ENCODE measurements at regions not wholly inside any gene's neighbourhood (a gene's known extent, or its start where the extent isn't known, plus 50 kb on each side); places are given as distances from the start of the nearest gene placed in this dataset.
A peak's percentile ranks its signal among the peaks of the same experiment; 100 is the strongest.

DNA sequence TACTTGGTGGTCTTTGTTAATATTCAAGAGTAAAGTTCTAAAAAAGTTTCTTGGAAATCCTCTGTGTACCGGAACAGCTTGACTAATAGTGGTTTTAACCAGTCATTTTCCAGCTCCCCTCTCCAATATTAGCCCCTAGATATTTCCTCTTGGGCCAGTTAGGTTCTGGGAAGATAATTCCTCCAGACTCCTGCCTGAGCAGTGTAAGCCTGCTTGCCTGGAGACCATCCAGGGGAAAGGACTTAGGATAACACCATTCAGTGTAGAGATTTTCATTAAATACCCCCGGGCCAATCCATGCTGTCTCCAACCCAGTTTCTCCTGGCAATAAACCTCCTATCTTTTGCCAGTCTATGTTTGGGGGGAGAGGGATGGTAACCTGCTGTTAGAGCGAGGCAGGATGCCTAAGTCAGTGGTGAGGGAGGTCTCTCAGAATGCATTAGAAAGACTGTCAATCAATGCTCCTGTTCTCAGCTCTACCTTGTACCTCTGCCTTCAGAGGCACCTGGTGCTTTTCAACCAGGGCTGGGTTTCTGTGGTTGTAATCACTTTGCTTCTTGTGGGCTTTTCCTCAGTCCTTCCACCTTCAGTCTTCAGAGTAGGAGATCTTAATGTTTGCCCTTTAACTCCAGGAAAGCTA, 186.4 kb downstream of the RNF152 start:
- H3K4me3 ChIP-seq (ENCODE audit: low read depth, low read length) = no peak overlapping the region
- TF ChIP-seq, protein P1, sequence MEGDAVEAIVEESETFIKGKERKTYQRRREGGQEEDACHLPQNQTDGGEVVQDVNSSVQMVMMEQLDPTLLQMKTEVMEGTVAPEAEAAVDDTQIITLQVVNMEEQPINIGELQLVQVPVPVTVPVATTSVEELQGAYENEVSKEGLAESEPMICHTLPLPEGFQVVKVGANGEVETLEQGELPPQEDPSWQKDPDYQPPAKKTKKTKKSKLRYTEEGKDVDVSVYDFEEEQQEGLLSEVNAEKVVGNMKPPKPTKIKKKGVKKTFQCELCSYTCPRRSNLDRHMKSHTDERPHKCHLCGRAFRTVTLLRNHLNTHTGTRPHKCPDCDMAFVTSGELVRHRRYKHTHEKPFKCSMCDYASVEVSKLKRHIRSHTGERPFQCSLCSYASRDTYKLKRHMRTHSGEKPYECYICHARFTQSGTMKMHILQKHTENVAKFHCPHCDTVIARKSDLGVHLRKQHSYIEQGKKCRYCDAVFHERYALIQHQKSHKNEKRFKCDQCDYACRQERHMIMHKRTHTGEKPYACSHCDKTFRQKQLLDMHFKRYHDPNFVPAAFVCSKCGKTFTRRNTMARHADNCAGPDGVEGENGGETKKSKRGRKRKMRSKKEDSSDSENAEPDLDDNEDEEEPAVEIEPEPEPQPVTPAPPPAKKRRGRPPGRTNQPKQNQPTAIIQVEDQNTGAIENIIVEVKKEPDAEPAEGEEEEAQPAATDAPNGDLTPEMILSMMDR (IDR thresholded peaks at IDR 0.05; ENCODE audit: insufficient read depth, low read length, missing control alignments) = no peak
- DNase-seq (ENCODE audit: low read depth, low spot score) = no peak
- CTCF ChIA-PET = no interaction called here
- POLR2A ChIA-PET = no interaction called here

DNA sequence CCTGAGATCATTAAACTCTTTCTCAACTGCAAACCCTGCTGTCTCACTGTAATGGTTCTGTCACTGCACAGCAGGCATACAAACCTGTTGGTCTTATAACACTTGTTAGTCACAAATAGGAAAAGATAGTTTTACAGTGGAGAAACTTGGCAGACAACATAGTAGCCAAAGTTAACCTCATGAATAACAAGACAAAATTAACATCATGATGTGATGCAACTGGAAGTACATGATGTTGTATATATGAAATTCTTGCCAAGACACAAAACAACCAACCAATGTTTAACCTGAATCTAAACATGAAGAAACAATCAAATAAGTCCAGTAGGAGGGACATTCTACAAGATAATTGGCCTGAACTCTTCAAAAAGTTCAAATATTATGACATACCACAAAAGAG, 189.3 kb downstream of the RNF152 start:
- ChIA-PET CTCF (interaction anchor here (1.2 kb wide), 1 partner anchor 11 kb away, joined by 3 read pairs; no protein-coding TSS in a partner anchor), POLR2A (interaction anchor here (1.5 kb wide), 1 partner anchor 8 kb away, joined by 3 read pairs; no protein-coding TSS in a partner anchor)
- DNase-seq (ENCODE audit: low read depth, low spot score) = peak; percentile 85
- no peak overlapping the region for H3K4me3 ChIP-seq (ENCODE audit: low read depth, low read length)
- TF ChIP-seq, protein P1 (IDR thresholded peaks at IDR 0.05; ENCODE audit: insufficient read depth, low read length, missing control alignments) = no peak

DNA sequence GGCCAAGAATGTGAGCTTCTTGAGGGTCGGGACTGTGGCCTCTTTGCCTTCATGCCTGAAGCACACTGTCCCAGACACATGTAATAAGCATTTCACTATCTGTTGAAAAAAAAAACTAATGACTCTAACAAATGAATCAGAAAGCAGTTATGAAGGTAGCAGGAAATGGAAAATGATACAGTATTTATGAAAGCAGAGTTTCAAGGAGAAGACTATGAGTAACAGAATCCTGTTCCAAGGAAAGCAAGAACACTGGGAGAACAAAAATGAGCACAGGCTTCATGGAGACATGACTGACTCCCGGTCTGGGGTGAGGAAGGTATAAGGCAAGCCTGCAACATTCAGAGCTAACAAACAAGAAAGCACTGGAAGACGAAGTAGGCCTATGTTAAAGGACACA, 190.8 kb downstream of the RNF152 start:
- ChIA-PET POLR2A (interaction anchor here (1.0 to 1.5 kb wide), 3 partner anchors 10 to 25 kb away, joined by 3 to 6 read pairs (median 4); no protein-coding TSS in a partner anchor), CTCF (interaction anchor here (0.6 to 1.4 kb wide), 3 partner anchors 12 to 1964 kb away, joined by 3 read pairs; no protein-coding TSS in a partner anchor)
- H3K4me3 ChIP-seq (ENCODE audit: low read depth, low read length) = no peak overlapping the region
- DNase-seq (ENCODE audit: low read depth, low spot score) = peak; percentile 65
- TF ChIP-seq, protein P1 (IDR thresholded peaks at IDR 0.05; ENCODE audit: insufficient read depth, low read length, missing control alignments) = no peak

DNA sequence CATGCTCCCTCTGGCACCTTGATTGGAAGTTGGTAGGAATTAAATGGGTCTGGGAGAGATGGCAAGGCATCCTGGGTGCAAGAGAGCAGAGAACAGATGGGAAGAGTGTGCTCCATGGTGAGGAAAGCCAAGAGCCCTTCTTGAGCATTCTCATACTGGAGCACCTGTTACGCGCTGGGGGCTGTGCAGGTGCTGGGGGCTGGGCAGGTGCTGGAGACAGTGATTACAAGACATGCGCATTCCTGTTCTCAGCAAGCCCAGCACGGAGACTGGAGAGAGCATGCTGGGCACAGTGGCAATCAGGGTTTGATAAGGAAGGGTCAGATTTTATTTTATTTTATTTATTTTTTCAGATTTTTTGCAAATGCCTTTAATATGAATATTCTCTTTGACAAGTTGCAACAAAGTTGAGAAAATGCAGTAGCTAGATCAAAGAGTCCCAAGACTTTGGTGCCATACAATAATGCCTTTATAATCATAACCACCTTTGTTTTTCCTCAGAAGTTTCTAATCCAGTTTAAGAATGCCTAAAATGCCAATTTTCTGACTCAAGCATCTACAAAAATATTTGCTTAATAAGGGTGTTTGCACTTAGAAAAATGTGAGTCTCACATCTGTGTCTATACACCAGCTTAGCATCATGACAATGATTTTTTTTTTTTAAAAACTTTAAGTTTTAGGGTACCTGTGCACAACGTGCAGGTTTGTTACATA, 193.3 kb downstream of the RNF152 start:
- H3K4me3 ChIP-seq (ENCODE audit: low read depth, low read length) = no peak overlapping the region
- CTCF ChIA-PET = no interaction called here
- DNase-seq (ENCODE audit: low read depth, low spot score) = no peak
- POLR2A ChIA-PET = no interaction called here
- TF ChIP-seq, protein P1 (IDR thresholded peaks at IDR 0.05; ENCODE audit: insufficient read depth, low read length, missing control alignments) = no peak

DNA sequence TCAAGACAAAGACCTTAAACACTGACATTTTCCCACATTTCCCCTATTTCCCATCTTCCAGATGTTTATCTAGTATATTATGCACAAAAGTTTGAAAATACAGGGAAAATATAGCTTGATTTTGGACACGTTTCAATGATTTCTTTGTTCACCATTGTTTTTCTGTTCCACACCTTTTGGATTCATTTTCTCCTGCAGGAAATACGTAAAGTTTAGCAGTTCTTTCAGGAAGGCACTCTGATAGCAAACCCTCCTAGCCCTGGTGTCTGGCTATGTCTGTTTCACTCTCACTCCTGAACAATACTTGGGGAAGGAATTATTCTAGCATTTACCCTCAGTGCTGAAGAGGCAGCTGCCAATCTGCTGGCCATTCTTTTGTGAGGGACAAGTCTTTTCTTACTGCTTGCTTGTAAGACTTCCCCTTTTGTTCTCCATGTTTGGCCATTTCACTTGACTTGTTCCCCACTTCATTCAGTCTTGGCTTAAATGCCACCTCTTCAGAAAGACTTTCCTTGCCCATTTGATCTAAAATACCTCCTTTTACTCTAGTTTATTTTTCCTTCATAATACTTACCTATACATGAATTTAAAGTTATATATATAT, 195.4 kb downstream of the RNF152 start:
- TF ChIP-seq, protein P1 (IDR thresholded peaks at IDR 0.05; ENCODE audit: insufficient read depth, low read length, missing control alignments) = no peak

DNA sequence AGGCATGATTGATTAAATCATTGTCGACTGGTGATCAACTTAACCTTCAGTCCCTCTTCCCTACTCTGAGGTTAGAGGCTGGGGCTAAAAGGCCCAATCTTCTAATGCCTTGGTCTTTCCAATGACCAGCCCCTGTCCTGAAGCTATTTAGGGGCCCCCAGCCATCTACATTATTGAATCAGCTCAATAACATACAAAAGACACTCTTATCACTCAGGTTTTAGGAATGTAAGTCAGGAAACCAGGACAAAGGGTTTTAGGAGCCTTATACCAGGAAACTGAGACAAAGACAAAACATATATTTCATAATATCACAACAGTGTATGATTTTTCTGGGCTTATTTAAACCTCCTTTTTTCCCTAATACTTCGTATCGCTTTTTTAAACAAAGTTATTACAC, 198.6 kb downstream of the RNF152 start:
- ChIA-PET POLR2A (no interaction called here), CTCF (no interaction called here)
- no peak overlapping the region for H3K4me3 ChIP-seq (ENCODE audit: low read depth, low read length)

More for the DNA sequence above, 195.4 kb downstream of the RNF152 start:
- no peak overlapping the region for H3K4me3 ChIP-seq (ENCODE audit: low read depth, low read length)
- DNase-seq (ENCODE audit: low read depth, low spot score) = no peak
- ChIA-PET POLR2A (no interaction called here), CTCF (no interaction called here)

More for the DNA sequence above, 198.6 kb downstream of the RNF152 start:
- DNase-seq (ENCODE audit: low read depth, low spot score) = no peak
- TF ChIP-seq, protein P1 (IDR thresholded peaks at IDR 0.05; ENCODE audit: insufficient read depth, low read length, missing control alignments) = no peak

Data from AG04449 (cell line).